ENCODE measurements at regions not wholly inside any gene's neighbourhood (a gene's known extent, or its start where the extent isn't known, plus 50 kb on each side); places are given as distances from the start of the nearest gene placed in this dataset.

DNA sequence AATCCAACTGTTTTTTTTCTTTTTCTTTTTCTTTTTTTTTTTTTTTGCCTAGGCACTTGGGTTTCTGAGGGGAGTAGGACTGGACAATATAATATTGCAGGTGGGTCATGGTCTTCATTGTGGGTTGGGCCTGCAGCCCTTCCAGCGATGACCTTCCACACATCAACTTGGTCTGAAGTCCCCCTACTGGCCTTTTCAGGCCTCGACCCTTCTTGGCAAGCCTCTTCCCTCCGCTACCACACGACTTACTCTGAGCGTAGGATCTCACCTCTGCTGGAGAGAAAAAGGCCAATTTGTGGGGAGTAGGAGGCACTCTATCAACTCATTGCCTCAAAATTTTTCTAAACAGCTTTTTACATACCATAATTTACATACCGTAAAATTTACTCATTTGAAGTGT lies 51.1 kb upstream of the GRIK3 start:
- Histone ChIP-seq H3K27ac (no peak overlapping the region), H3K27me3 (no peaks in the 10 kb centered on the region), H3K9me3 (no peaks in the 10 kb centered on the region), H3K36me3 (replicated peaks in 1 of 2; ENCODE audit: insufficient read depth in 1 of 2, low read depth in 2 of 2) (no peaks in the 10 kb centered on the region), H3K4me3 (no peak overlapping the region), H3K4me1 (no peaks in the 10 kb centered on the region)
- TF ChIP-seq POLR2A (IDR thresholded peaks at IDR 0.05) = no peak
- TF ChIP-seq CTCF (IDR thresholded peaks at IDR 0.05) = no peak
- intact Hi-C loops (cut with DNase I) = no loop called here
- DNase-seq (no peak), ATAC-seq (no peak)
- 51 to 58% methylated on average over 6 of the region's 6 CpGs for WGBS, 2 donors

- no peaks in the 10 kb centered on the region for H3K36me3 ChIP-seq (replicated peaks in 1 of 2; ENCODE audit: insufficient read depth in 1 of 2, low read depth in 2 of 2)
- H3K4me1 ChIP-seq = no peaks in the 10 kb centered on the region
- intact Hi-C loops (cut with DNase I) = no loop called here
- no peaks in the 10 kb centered on the region for H3K27me3 ChIP-seq
- TF ChIP-seq CTCF (IDR thresholded peaks at IDR 0.05) (no peak), POLR2A (IDR thresholded peaks at IDR 0.05) (no peak)
- no peak overlapping the region for H3K27ac ChIP-seq
- 53 to 70% methylated on average over 3 of the region's 3 CpGs for WGBS, 2 donors
- H3K4me3 ChIP-seq = no peak overlapping the region
- no peak for DNase-seq
- no peak for ATAC-seq
- no peaks in the 10 kb centered on the region for H3K9me3 ChIP-seq
These were observed 55.4 kb upstream of the GRIK3 start for GRCh38 chr1:37089750-37090149.

DNA sequence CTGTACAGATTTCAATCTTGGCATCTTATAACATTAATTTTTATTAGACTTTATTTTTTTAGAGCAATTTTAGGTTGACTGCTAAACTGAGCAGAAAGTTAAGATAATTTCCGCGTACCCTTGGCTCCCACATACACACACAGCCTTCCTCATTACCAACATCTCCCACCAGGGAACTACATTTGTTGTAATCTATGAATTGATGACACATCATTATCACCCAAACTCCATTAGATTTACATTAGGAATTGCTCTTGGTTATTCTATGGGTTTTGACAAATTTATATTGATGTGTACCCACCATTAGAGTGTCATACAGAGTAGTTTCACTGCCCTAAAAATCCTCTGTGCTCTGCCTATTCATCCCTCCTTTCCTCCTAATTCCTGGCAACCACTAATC lies 56.4 kb upstream of the GRIK3 start:
- intact Hi-C loops (cut with DNase I) = no loop called here
- no peak for DNase-seq
- H3K36me3 ChIP-seq (replicated peaks in 1 of 2; ENCODE audit: insufficient read depth in 1 of 2, low read depth in 2 of 2) = no peaks in the 10 kb centered on the region
- TF ChIP-seq CTCF (IDR thresholded peaks at IDR 0.05) = no peak
- TF ChIP-seq POLR2A (IDR thresholded peaks at IDR 0.05) = no peak
- H3K27me3 ChIP-seq = no peaks in the 10 kb centered on the region
- H3K27ac ChIP-seq = no peak overlapping the region
- WGBS, 2 donors = 83 to 87% methylated on average over 2 of the region's 2 CpGs
- no peak for ATAC-seq
- no peak overlapping the region for H3K4me3 ChIP-seq
- no peaks in the 10 kb centered on the region for H3K9me3 ChIP-seq
- H3K4me1 ChIP-seq = no peaks in the 10 kb centered on the region

DNA sequence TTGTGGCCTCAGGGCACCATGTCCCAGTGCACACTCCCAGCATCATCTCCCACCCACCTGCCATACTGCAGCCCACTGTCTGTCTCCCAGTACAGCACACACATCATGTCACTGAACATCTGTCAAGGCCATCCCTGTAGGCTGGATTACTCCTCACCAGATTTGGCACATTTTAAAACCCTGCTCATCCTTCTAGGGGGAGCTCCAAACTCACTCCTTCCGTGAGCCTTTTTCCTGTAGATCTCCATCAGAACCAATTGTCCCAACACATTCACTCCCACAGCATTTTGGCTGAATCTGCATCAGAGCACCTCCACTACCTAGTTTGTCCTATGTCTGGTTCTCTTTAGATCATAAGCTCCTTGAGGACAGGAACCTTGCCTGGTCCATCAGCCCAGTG lies 58.6 kb upstream of the GRIK3 start:
- Histone ChIP-seq H3K36me3 (replicated peaks in 1 of 2; ENCODE audit: insufficient read depth in 1 of 2, low read depth in 2 of 2) (no peaks in the 10 kb centered on the region), H3K9me3 (no peaks in the 10 kb centered on the region), H3K27ac (no peak overlapping the region), H3K4me1 (no peaks in the 10 kb centered on the region), H3K4me3 (no peak overlapping the region), H3K27me3 (no peaks in the 10 kb centered on the region)
- no peak for DNase-seq
- WGBS, 2 donors = 39 to 68% methylated on average over 1 of the region's 1 CpG
- no peak for TF ChIP-seq CTCF (IDR thresholded peaks at IDR 0.05)
- no peak for TF ChIP-seq POLR2A (IDR thresholded peaks at IDR 0.05)
- intact Hi-C loops (cut with DNase I) = no loop called here
- ATAC-seq = no peak

- H3K4me1 ChIP-seq = no peaks in the 10 kb centered on the region
- H3K27me3 ChIP-seq = no peaks in the 10 kb centered on the region
- H3K27ac ChIP-seq = no peak overlapping the region
- H3K36me3 ChIP-seq (replicated peaks in 1 of 2; ENCODE audit: insufficient read depth in 1 of 2, low read depth in 2 of 2) = no peaks in the 10 kb centered on the region
- H3K9me3 ChIP-seq = no peaks in the 10 kb centered on the region
- 31 to 38% methylated on average over 6 of the region's 6 CpGs for WGBS, 2 donors
- DNase-seq (no peak), ATAC-seq (no peak)
- no peak overlapping the region for H3K4me3 ChIP-seq
- intact Hi-C loops (cut with DNase I) = no loop called here
- TF ChIP-seq CTCF (IDR thresholded peaks at IDR 0.05) (no peak), POLR2A (IDR thresholded peaks at IDR 0.05) (no peak)
These were observed 60.0 kb upstream of the GRIK3 start for GRCh38 chr1:37094302-37094701.

Data from body of pancreas (tissue), 4 donors.